Osteocyte (in vitro differentiated cells): ENCODE measurements at regions not wholly inside any gene's neighbourhood (a gene's known extent, or its start where the extent isn't known, plus 50 kb on each side); places are given as distances from the start of the nearest gene placed in this dataset.

Experiments
- DNase-seq: peaks from one replicate; pipeline ENCODE4 v3.0.0; 2021; ENCODE audit warnings: mixed read lengths; ENCODE audit not compliant: unreplicated experiment; ENCODE audit errors: extremely low spot score
- H3K27ac Mint-ChIP-seq: one replicate; pipeline ENCODE4 v1.8.0; 2021; ENCODE audit warnings: mild to moderate bottlenecking, mixed read lengths; ENCODE audit not compliant: unreplicated experiment
- H3K27me3 Mint-ChIP-seq: one replicate; pipeline ENCODE4 v1.8.0; 2021; ENCODE audit warnings: mixed read lengths; ENCODE audit not compliant: unreplicated experiment
- H3K36me3 Mint-ChIP-seq: one replicate; pipeline ENCODE4 v1.8.0; 2021; ENCODE audit warnings: mixed read lengths; ENCODE audit not compliant: unreplicated experiment
- H3K4me1 Mint-ChIP-seq: one replicate; pipeline ENCODE4 v1.8.0; 2021; ENCODE audit warnings: mixed read lengths; ENCODE audit not compliant: unreplicated experiment
- H3K4me3 Mint-ChIP-seq: one replicate; pipeline ENCODE4 v1.8.0; 2021; ENCODE audit warnings: mild to moderate bottlenecking, moderate library complexity, mixed read lengths; ENCODE audit not compliant: unreplicated experiment
- H3K9me3 Mint-ChIP-seq: one replicate; pipeline ENCODE4 v1.8.0; 2021; ENCODE audit warnings: mixed read lengths; ENCODE audit not compliant: unreplicated experiment
- CTCF ChIP-seq: fragments of 200-600 bp; sonication (generic); IDR thresholded peaks from 2 replicates; pipeline ENCODE4 v1.5.0; 2021; ENCODE audit warnings: antibody characterized with exemption, mild to moderate bottlenecking, moderate library complexity

- no peaks in the 10 kb centered on the region for H3K4me1 Mint-ChIP-seq
- no peak for DNase-seq
- H3K27me3 Mint-ChIP-seq: no peaks in the 10 kb centered on the region
- H3K36me3 Mint-ChIP-seq: no peaks in the 10 kb centered on the region
- H3K9me3 Mint-ChIP-seq: no peaks in the 10 kb centered on the region
- no peak overlapping the region for H3K4me3 Mint-ChIP-seq
- TF ChIP-seq CTCF: no peak
- H3K27ac Mint-ChIP-seq: no peak overlapping the region
Measured at GRCh38 chr9:82682431-82682830, 380.5 kb downstream of the RASEF start.

GRCh38 chr9:82695704-82696103 is 367.2 kb downstream of the RASEF start:
- H3K27ac Mint-ChIP-seq: no peak overlapping the region
- H3K4me3 Mint-ChIP-seq: no peak overlapping the region
- no peak for DNase-seq
- H3K27me3 Mint-ChIP-seq: no peaks in the 10 kb centered on the region
- H3K9me3 Mint-ChIP-seq: peaks cover 12% of the 10 kb centered on the region
- no peaks in the 10 kb centered on the region for H3K36me3 Mint-ChIP-seq
- no peaks in the 10 kb centered on the region for H3K4me1 Mint-ChIP-seq
- no peak for TF ChIP-seq CTCF

GRCh38 chr9:82706786-82707185 is 356.2 kb downstream of the RASEF start:
- Mint-ChIP-seq H3K4me1 (no peaks in the 10 kb centered on the region), H3K27me3 (peaks cover 3% of the 10 kb centered on the region), H3K9me3 (peaks cover 9% of the 10 kb centered on the region), H3K27ac (no peak overlapping the region), H3K36me3 (no peaks in the 10 kb centered on the region), H3K4me3 (no peak overlapping the region)
- TF ChIP-seq CTCF: no peak
- DNase-seq: no peak

GRCh38 chr9:82716821-82717220 is 346.1 kb downstream of the RASEF start:
- Mint-ChIP-seq H3K27me3 (peaks cover 2% of the 10 kb centered on the region), H3K27ac (no peak overlapping the region), H3K9me3 (peaks cover 5% of the 10 kb centered on the region), H3K4me1 (no peaks in the 10 kb centered on the region), H3K4me3 (no peak overlapping the region), H3K36me3 (no peaks in the 10 kb centered on the region)
- TF ChIP-seq CTCF: no peak
- DNase-seq: no peak

GRCh38 chr9:82720515-82720914 is 342.4 kb downstream of the RASEF start:
- no peak for DNase-seq
- Mint-ChIP-seq H3K4me3 (no peak overlapping the region), H3K27me3 (peaks cover 2% of the 10 kb centered on the region), H3K36me3 (no peaks in the 10 kb centered on the region), H3K27ac (no peak overlapping the region), H3K9me3 (no peaks in the 10 kb centered on the region), H3K4me1 (no peaks in the 10 kb centered on the region)
- TF ChIP-seq CTCF: no peak
